Cardiac fibroblast (primary cell): ENCODE measurements at regions not wholly inside any gene's neighbourhood (a gene's known extent, or its start where the extent isn't known, plus 50 kb on each side); places are given as distances from the start of the nearest gene placed in this dataset.
"Not testable (repeated sequence)": the region's sequence is repeated elsewhere in the genome, so short reads cannot be mapped to it uniquely, and the experiment has no call there.

Experiments used
- DNase-seq, 2 donors: peaks; one replicate each; pipeline versions ENCODE4 v3.0.0 to v3.0.0-alpha.2; 2010; ENCODE audit warnings: low read depth in 2 of 2
- H3K4me3 ChIP-seq, 2 donors: replicated peaks in 1 of 2; 1 replicate in 1 of 2; 2 replicates in 1 of 2; pipeline ENCODE4 v1.5.1; 2011; ENCODE audit warnings: low read depth in 2 of 2, low read length in 2 of 2, mild to moderate bottlenecking in 2 of 2, moderate library complexity in 1 of 2
- TF ChIP-seq, protein P1 (sequence below): IDR thresholded peaks from one replicate; pipeline ENCODE4 v1.5.1; 2011; ENCODE audit warnings: low read depth, mild to moderate bottlenecking, low read length, inconsistent platforms

DNA sequence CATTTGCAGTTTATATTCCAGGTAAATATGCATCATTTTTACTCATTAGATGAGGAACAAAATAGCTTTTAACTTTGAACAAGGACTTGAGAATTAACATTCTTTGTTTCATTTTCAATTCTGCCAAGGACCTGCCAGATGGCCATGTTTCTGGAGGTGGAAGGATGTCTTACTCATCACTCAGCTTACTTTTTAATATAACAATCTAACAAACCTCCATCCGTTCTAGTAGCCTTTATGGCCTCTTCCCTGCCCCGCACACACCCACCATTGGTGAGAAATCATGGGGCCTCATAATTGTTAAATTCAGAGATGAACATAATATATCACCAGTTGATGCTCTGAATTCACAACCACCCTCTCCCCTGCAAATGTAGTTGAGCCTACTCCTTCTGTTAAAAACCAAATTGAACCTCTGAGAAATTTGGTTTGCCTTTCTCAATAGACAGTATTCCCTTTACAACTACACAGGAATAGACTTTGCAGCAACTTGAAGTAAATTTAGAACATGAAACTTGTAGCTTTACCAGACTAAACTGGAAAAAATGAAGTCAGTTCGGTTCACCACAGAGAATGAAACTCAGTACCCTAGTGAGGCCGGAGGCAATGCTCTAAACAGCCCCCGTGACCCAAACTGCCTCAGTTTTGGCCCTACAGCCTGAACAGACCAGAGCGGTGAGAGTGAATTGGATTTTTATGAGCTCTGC lies 50.1 kb upstream of the ACSL4 start:
- no peak overlapping the region for H3K4me3 ChIP-seq
- TF ChIP-seq, protein P1, sequence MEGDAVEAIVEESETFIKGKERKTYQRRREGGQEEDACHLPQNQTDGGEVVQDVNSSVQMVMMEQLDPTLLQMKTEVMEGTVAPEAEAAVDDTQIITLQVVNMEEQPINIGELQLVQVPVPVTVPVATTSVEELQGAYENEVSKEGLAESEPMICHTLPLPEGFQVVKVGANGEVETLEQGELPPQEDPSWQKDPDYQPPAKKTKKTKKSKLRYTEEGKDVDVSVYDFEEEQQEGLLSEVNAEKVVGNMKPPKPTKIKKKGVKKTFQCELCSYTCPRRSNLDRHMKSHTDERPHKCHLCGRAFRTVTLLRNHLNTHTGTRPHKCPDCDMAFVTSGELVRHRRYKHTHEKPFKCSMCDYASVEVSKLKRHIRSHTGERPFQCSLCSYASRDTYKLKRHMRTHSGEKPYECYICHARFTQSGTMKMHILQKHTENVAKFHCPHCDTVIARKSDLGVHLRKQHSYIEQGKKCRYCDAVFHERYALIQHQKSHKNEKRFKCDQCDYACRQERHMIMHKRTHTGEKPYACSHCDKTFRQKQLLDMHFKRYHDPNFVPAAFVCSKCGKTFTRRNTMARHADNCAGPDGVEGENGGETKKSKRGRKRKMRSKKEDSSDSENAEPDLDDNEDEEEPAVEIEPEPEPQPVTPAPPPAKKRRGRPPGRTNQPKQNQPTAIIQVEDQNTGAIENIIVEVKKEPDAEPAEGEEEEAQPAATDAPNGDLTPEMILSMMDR: no peak
- peak in 1 of 2 donors; percentile 9 for DNase-seq

DNA sequence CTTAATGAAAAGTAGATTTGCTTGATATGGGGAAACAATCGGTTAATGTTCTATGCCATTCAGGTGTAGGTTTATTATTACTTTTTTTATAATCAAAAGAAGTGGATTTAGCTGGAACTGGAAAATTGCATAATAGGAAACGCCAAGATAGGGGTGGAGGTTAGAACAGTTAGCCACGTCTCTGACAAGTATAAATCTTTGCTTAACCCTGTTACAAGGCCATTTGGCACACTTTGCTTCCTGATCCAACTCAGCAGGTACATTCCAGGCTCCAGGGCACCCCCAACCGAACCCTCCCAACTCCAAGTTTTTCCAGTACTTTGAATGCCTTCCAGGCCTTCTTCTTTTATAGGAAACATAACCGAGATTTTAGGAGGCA lies 50.6 kb upstream of the ACSL4 start:
- DNase-seq: peak in 1 of 2 donors; percentile 44
- H3K4me3 ChIP-seq: no peak overlapping the region
- TF ChIP-seq, protein P1: no peak

DNA sequence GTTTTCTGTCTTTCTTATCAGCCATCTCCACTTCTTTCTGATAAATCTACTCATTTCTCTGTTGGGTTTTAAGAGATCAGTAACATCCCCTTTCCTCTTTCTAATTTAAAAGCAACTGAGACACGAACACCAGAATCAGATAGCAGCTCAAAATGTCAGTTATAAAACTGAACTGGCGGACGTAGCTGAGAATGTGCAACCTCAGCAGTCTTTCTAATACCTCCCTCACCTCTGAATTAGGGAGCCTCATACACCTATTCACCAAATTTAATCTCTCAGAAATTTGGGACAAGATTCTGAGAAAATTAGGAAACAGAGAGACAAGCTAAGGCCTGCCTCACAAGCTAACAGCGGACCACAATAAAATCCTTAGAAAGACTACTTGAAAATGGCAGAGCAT lies 52.0 kb upstream of the ACSL4 start:
- TF ChIP-seq, protein P1: no peak
- no peak for DNase-seq

DNA sequence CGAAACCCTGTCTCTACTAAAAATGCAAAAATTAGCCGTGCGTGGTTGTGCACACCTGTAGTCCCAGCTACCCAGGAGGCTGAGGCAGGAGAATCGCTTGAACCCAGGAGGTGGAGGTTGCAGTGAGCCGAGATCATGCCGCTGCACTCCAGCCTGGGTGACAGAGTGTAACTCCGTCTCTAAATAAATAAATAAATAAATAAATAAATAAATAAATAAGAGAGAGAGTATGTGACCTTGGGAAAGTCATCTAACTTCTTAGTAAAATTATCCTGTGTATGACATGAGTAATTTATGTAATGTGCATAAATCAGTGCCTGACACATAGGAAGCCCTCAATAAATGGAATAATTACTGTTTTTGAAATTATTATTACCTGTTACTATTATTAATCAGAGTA lies 57.5 kb upstream of the ACSL4 start:
- DNase-seq, H3K4me3 ChIP-seq: not testable (repeated sequence)

More for the DNA sequence above, 52.0 kb upstream of the ACSL4 start:
- H3K4me3 ChIP-seq: no peak overlapping the region

DNA sequence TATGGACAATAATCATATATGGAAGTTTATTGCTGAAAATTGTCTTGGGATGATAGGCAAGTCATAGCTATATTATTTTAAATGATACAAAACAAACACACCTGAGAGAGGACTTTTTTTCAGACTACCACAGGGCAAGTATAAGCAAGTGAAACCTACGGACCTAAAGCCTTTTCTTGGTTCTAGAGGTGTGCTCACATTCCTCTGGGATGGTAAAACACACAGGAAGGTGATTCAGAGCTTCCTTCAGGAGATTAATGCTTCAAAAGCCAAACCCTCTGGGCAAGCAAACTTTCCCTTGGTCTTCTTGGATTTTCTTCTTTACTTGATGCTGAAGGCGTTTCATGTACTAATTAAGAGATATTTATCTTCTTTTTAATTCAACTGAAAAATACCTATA lies 60.1 kb upstream of the ACSL4 start:
- DNase-seq: peak in 1 of 2 donors; percentile 2
- no peak overlapping the region for H3K4me3 ChIP-seq
- TF ChIP-seq, protein P1: no peak

DNA sequence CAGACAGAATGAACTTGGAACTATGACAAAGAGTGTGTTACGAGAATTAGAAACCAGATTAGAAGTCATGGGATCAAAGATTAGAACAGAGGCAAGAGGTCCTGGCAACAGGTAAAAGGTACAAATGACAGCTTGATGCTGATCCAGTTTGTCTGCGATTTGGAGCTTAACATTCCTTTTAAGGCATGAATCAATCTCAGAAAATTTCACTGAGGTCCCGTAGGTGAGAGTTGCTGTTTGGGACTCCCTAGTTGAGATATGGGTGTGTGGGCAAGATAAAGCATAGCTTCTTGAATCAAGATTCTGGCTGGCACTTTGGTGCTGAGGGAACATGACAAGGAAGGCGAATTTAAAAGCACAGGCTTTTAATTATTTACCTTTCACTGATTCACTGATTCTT lies 62.6 kb upstream of the ACSL4 start:
- no peak overlapping the region for H3K4me3 ChIP-seq
- TF ChIP-seq, protein P1: no peak
- DNase-seq: no peak

DNA sequence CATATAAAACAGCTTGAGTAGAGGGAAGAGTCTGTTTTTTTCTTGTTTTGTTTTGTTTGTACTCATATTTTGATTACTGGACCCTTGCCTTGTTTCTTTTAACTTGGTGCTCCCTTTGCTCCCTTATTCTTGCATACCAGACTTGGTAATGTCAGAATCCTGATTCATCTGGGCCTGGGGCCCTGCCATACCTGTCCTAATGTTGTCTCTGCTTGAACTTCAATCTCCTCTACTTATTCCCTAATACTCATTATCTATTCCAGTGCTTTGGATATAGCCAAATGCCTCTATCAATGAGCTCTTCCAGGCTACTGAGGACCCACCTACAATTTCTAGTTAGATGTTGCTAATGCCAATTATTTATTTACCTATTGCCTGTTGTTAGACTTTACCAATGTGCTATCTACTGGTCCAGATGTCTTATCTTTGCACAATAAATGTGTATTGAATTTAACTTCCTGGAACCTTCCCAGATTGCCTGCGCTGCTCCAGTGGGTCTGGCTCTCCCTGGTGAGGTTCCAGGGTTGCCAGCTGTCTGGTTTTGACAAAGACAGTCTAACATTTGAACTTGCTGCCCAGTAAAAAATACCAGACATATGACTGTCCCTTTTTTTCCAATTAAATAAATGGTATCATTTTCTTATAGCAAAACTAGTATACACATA lies 64.4 kb upstream of the ACSL4 start:
- TF ChIP-seq, protein P1: no peak
- DNase-seq: peak; percentile 1 to 16
- no peak overlapping the region for H3K4me3 ChIP-seq
